Gastroesophageal sphincter (tissue), 4 donors: ENCODE measurements at regions not wholly inside any gene's neighbourhood (a gene's known extent, or its start where the extent isn't known, plus 50 kb on each side); places are given as distances from the start of the nearest gene placed in this dataset.

Experiments
- ATAC-seq: fragments of 150-250 bp; one replicate; pipeline ENCODE4 v1.9.1; 2016; ENCODE audit warnings: mild to moderate bottlenecking, moderate library complexity
- H3K27ac ChIP-seq, 4 donors: fragments of 200-600 bp; sonication (generic) in 3 of 4; 1 replicate in 3 of 4; 2 replicates in 1 of 4; pipeline ENCODE4 v1.5.1; 2016 to 2019
- H3K27me3 ChIP-seq: fragments of 200-600 bp; sonication (generic); one replicate; pipeline ENCODE4 v1.5.1; 2019
- H3K36me3 ChIP-seq, 2 donors: fragments of 200-600 bp; sonication (generic); one replicate each; pipeline ENCODE4 v1.5.1; 2019; ENCODE audit warnings: control low read depth in 1 of 2
- H3K4me1 ChIP-seq, 3 donors: fragments of 200-600 bp; sonication (generic); 1 replicate in 2 of 3; 2 replicates in 1 of 3; pipeline ENCODE4 v1.5.1; 2016 to 2019; ENCODE audit warnings: control low read depth in 2 of 3
- H3K4me3 ChIP-seq, 2 donors: fragments of 200-600 bp; sonication (generic); one replicate each; pipeline ENCODE4 v1.5.1; 2019; ENCODE audit warnings: mild to moderate bottlenecking in 1 of 2, moderate library complexity in 1 of 2
- H3K9me3 ChIP-seq, 3 donors: fragments of 200-600 bp; sonication (generic); one replicate each; pipeline ENCODE4 v1.5.1; 2017 to 2019; ENCODE audit warnings: control low read depth in 2 of 3
- EP300 ChIP-seq: sonication (generic); formaldehyde crosslinking; IDR thresholded peaks from one replicate; pipeline ENCODE4 v1.6.1; 2017; ENCODE audit warnings: antibody characterized with exemption, mild to moderate bottlenecking
- POLR2A ChIP-seq, 2 donors: fragments of 450-650 bp; IDR thresholded peaks; one replicate each; pipeline ENCODE4 v1.6.1; 2017; ENCODE audit warnings: antibody characterized with exemption in 2 of 2, mild to moderate bottlenecking in 2 of 2, moderate library complexity in 1 of 2
- POLR2AphosphoS5 ChIP-seq: sonication (generic); formaldehyde crosslinking; IDR thresholded peaks from one replicate; pipeline ENCODE4 v1.6.1; 2017; ENCODE audit warnings: antibody characterized with exemption
- WGBS, 2 donors: methylation state at CpG; one replicate each; pipeline ENCODE4 v1.1.5; 2018; ENCODE audit warnings: low coverage in 1 of 2; 5-methylcytosine and 5-hydroxymethylcytosine counted together
- TF ChIP-seq, protein P1 (sequence below), 4 experiments: fragments of 200-600 bp in 2 of 4; fragments of 450-650 bp in 2 of 4; sonication (generic) in 1 of 4; IDR thresholded peaks; one replicate each; pipeline ENCODE4 v1.5.1; 2017 to 2019; ENCODE audit warnings: antibody characterized with exemption in 4 of 4, mild to moderate bottlenecking in 2 of 4, moderate library complexity in 2 of 4

DNA sequence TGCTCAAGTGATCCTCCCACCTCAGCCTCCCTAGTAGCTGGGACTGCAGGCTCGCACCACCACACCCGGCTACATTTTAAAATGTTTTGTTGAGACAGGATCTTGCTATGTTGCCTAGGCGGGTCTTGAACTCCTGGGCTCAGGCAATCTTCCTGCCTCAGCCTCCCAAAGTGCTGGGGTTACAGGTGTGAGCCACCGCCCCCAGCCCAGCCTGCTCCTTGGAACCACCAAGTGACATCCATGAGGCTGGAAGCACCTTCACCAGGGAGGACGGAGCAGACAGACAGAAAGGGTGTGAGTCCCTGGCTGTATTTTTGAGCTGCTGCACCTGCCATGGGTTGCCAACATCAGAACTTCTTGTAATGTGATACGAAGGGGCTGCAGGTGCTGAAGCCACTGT lies 62.3 kb upstream of the UBE3C start:
- no peak for ATAC-seq
- 72% methylated on average over 3 of the region's 6 CpGs; no CpG with 5 or more reads in 1 of the 2 donors for WGBS, 2 donors
- H3K36me3 ChIP-seq = no peaks in the 10 kb centered on the region
- H3K27ac ChIP-seq = no peak overlapping the region
- no peak overlapping the region for H3K4me3 ChIP-seq
- peaks cover 0 to 6% (median 0%) of the 10 kb centered on the region in 3 donors for H3K4me1 ChIP-seq
- TF ChIP-seq POLR2A (IDR thresholded peaks at IDR 0.05) = no peak
- TF ChIP-seq, protein P1, sequence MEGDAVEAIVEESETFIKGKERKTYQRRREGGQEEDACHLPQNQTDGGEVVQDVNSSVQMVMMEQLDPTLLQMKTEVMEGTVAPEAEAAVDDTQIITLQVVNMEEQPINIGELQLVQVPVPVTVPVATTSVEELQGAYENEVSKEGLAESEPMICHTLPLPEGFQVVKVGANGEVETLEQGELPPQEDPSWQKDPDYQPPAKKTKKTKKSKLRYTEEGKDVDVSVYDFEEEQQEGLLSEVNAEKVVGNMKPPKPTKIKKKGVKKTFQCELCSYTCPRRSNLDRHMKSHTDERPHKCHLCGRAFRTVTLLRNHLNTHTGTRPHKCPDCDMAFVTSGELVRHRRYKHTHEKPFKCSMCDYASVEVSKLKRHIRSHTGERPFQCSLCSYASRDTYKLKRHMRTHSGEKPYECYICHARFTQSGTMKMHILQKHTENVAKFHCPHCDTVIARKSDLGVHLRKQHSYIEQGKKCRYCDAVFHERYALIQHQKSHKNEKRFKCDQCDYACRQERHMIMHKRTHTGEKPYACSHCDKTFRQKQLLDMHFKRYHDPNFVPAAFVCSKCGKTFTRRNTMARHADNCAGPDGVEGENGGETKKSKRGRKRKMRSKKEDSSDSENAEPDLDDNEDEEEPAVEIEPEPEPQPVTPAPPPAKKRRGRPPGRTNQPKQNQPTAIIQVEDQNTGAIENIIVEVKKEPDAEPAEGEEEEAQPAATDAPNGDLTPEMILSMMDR (IDR thresholded peaks at IDR 0.05) = no peak
- H3K27me3 ChIP-seq = peaks cover 86% of the 10 kb centered on the region
- peaks cover 0 to 11% (median 0%) of the 10 kb centered on the region in 3 donors for H3K9me3 ChIP-seq

DNA sequence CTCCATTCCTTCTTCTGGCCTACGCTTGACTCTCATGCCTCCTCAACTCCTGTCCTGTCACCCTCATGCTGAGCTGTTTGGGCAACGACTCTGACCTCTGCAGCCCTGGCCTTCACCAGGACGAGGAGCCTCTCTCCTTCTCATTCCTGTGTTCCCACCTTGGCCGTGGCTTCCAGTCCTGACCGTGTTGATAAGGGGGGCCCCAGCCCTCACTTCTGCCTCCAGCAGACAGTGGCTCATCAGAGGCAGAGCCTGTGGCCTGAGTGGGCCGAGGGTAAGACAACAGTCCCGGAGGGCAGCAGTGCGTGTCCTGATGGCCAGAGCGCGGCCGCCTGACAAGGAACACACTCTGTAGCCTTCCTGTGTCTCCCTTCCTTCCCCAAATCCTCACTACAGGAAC lies 61.7 kb upstream of the UBE3C start:
- 74 to 77% methylated on average over 9 to 10 of the region's 11 CpGs for WGBS, 2 donors
- H3K4me3 ChIP-seq = no peak overlapping the region
- peaks cover 0 to 6% (median 0%) of the 10 kb centered on the region in 3 donors for H3K4me1 ChIP-seq
- TF ChIP-seq POLR2A (IDR thresholded peaks at IDR 0.05) (no peak), EP300 (no peak), POLR2AphosphoS5 (no peak)
- TF ChIP-seq, protein P1 (IDR thresholded peaks at IDR 0.05) = no peak
- H3K27ac ChIP-seq = no peak overlapping the region
- H3K36me3 ChIP-seq = no peaks in the 10 kb centered on the region
- H3K27me3 ChIP-seq = peaks cover 88% of the 10 kb centered on the region
- ATAC-seq = no peak
- peaks cover 0 to 11% (median 0%) of the 10 kb centered on the region in 3 donors for H3K9me3 ChIP-seq

DNA sequence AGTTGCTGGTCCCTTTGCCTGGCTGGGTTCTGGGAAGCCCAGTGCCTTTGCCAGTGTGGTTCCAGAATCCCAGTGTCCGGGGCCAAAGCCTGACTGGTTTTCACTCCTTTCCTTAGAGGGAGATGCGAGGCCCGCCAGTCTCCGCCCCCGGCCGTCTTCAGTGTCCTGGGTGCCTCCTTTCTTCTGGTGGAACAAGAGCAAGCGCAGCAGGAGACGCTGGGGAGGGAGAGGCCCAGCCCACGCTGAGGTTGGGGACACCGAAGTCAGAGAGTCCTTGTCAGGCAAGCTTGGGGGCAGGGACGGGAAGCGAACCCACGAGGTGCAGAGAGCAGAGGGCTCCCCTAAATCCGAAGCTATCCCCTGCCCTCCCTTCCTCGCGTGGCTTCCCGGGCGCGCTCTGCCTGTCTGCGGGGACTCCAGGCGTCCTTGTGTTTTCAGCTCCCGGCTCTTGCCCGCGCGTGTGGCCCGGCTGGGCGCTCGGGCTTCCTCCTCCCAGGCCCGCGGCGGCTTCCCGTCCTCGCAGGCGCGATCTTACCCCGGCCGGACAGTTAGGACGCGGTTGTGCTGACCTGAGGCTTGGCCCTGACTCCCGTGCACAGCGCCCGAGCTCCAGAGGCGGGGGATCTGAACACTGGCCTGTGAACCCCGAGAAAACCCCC lies 60.6 kb upstream of the UBE3C start:
- no peaks in the 10 kb centered on the region for H3K36me3 ChIP-seq
- peak overlapping the region in 1 of 4 donors; percentile 56 for H3K27ac ChIP-seq
- 6% methylated on average over 6 of the region's 44 CpGs; no CpG with 5 or more reads in 1 of the 2 donors for WGBS, 2 donors
- ATAC-seq = no peak
- peaks cover 80% of the 10 kb centered on the region for H3K27me3 ChIP-seq
- peak overlapping the region in 1 of 2 donors; percentile 23 for H3K4me3 ChIP-seq
- peaks cover 0 to 18% (median 0%) of the 10 kb centered on the region in 3 donors for H3K9me3 ChIP-seq
- TF ChIP-seq, protein P1 (IDR thresholded peaks at IDR 0.05) = no peak
- TF ChIP-seq POLR2AphosphoS5 (no peak), EP300 (no peak), POLR2A (IDR thresholded peaks at IDR 0.05) (no peak)
- H3K4me1 ChIP-seq = peaks cover 0 to 6% (median 0%) of the 10 kb centered on the region in 3 donors

DNA sequence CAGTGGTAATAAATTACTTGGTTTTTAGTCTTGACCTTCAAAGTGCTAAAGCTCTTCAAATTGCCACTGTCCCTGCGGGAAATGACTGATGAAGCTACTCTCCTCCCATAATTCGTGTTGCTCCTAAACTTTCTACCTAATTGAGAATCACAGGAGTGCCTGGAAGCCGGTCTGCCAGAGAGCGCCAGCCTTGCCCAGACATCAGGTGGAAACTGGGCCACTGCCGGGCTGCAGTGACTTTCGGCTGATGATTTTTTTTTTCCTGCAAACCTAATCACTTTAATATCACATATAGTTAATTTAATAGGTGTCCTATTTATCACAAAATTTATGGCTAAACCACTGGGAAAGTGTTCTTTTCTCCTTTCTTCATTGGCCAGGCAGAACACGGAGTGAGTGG lies 59.6 kb upstream of the UBE3C start:
- ATAC-seq = no peak
- WGBS, 2 donors = 42 to 78% methylated on average over 3 to 6 of the region's 7 CpGs
- H3K27me3 ChIP-seq = peaks cover 80% of the 10 kb centered on the region

More for the DNA sequence above, 59.6 kb upstream of the UBE3C start:
- TF ChIP-seq EP300 (no peak), POLR2A (IDR thresholded peaks at IDR 0.05) (no peak), POLR2AphosphoS5 (no peak)
- TF ChIP-seq, protein P1 (IDR thresholded peaks at IDR 0.05) = no peak
- Histone ChIP-seq H3K4me1 (peaks cover 0 to 6% (median 0%) of the 10 kb centered on the region in 3 donors), H3K9me3 (peaks cover 0 to 28% (median 0%) of the 10 kb centered on the region in 3 donors), H3K27ac (no peak overlapping the region), H3K36me3 (no peaks in the 10 kb centered on the region), H3K4me3 (no peak overlapping the region)
